Nucleus accumbens (tissue), 56 donors: ENCODE measurements at regions not wholly inside any gene's neighbourhood (a gene's known extent, or its start where the extent isn't known, plus 50 kb on each side); places are given as distances from the start of the nearest gene placed in this dataset.

ENCODE experiments used
- DNase-seq, 56 donors: peaks; one replicate each; lab custom pipeline; 2025; lab: John Stamatoyannopoulos, UW

- no peak for DNase-seq
These were observed 584.8 kb downstream of the PLA2G4A start for GRCh38 chr1:187413405-187414169.

- no peak for DNase-seq
These were observed 586.3 kb downstream of the PLA2G4A start for GRCh38 chr1:187415065-187415464.

GRCh38 chr1:187417520-187417919 is 588.8 kb downstream of the PLA2G4A start:
- DNase-seq: no peak

GRCh38 chr1:187433598-187433997 is 604.8 kb downstream of the PLA2G4A start:
- no peak for DNase-seq

GRCh38 chr1:187442603-187443002 is 613.9 kb downstream of the PLA2G4A start:
- DNase-seq: no peak

GRCh38 chr1:187443939-187444338 is 615.2 kb downstream of the PLA2G4A start:
- DNase-seq: no peak

- DNase-seq: no peak
These were observed 616.3 kb downstream of the PLA2G4A start for GRCh38 chr1:187445066-187445465.

GRCh38 chr1:187451238-187451637 is 622.5 kb downstream of the PLA2G4A start:
- no peak for DNase-seq

- DNase-seq: no peak
These were observed 625.3 kb downstream of the PLA2G4A start for GRCh38 chr1:187454010-187454409.

- no peak for DNase-seq
These were observed 627.7 kb downstream of the PLA2G4A start for GRCh38 chr1:187456446-187456845.

- DNase-seq: no peak
These were observed 631.3 kb downstream of the PLA2G4A start for GRCh38 chr1:187460093-187460492.

GRCh38 chr1:187464320-187464719 is 635.6 kb downstream of the PLA2G4A start:
- DNase-seq: no peak

- no peak for DNase-seq
These were observed 636.7 kb downstream of the PLA2G4A start for GRCh38 chr1:187465441-187465840.

GRCh38 chr1:187469836-187470235 is 641.1 kb downstream of the PLA2G4A start:
- DNase-seq: no peak

- no peak for DNase-seq
These were observed 642.8 kb downstream of the PLA2G4A start for GRCh38 chr1:187471555-187471954.

- DNase-seq: no peak
These were observed 645.6 kb downstream of the PLA2G4A start for GRCh38 chr1:187474336-187474735.

- DNase-seq: no peak
These were observed 647.9 kb downstream of the PLA2G4A start for GRCh38 chr1:187476671-187477070.

GRCh38 chr1:187477103-187477502 is 648.4 kb downstream of the PLA2G4A start:
- DNase-seq: no peak

- no peak for DNase-seq
These were observed 648.8 kb downstream of the PLA2G4A start for GRCh38 chr1:187477535-187477934.

GRCh38 chr1:187481581-187482148 is 652.9 kb downstream of the PLA2G4A start:
- DNase-seq: no peak

GRCh38 chr1:187490266-187490665 is 661.5 kb downstream of the PLA2G4A start:
- DNase-seq: no peak

GRCh38 chr1:187491082-187491720 is 662.5 kb downstream of the PLA2G4A start:
- DNase-seq: no peak
